HUES64 (cell line): ENCODE measurements at regions not wholly inside any gene's neighbourhood (a gene's known extent, or its start where the extent isn't known, plus 50 kb on each side); places are given as distances from the start of the nearest gene placed in this dataset.
"Not testable (repeated sequence)": the region's sequence is repeated elsewhere in the genome, so short reads cannot be mapped to it uniquely, and the experiment has no call there.

Source experiments
- H3K27ac ChIP-seq: 2 replicates; pipeline ENCODE4 v1.7.0; 2013; ENCODE audit warnings: low read depth, low read length, inconsistent platforms
- H3K27me3 ChIP-seq: 2 replicates; pipeline ENCODE4 v1.6.1; 2013; ENCODE audit warnings: mild to moderate bottlenecking, low read length; ENCODE audit not compliant: insufficient read depth
- H3K36me3 ChIP-seq: 2 replicates; pipeline ENCODE4 v1.6.1; 2013; ENCODE audit warnings: mild to moderate bottlenecking, low read length; ENCODE audit not compliant: insufficient read depth
- H3K4me1 ChIP-seq: 2 replicates; pipeline ENCODE4 v1.6.1; 2013; ENCODE audit warnings: mild to moderate bottlenecking, low read length, moderate library complexity; ENCODE audit not compliant: insufficient read depth
- H3K4me3 ChIP-seq: 2 replicates; pipeline ENCODE4 v1.5.1; 2013; ENCODE audit warnings: mild to moderate bottlenecking, low read length, moderate library complexity
- H3K9ac ChIP-seq: 2 replicates; pipeline ENCODE4 v1.6.1; 2013; ENCODE audit warnings: mild to moderate bottlenecking, low read depth, low read length
- H3K9me3 ChIP-seq: 2 replicates; pipeline ENCODE4 v1.6.1; 2013; ENCODE audit warnings: low read depth, low read length; ENCODE audit not compliant: insufficient read depth
- WGBS: fragments of 150-250, 120-280 bp; methylation state at CpG from one replicate; pipeline ENCODE4 v1.1.7; 2013; ENCODE audit warnings: missing lambda C conversion rate; 5-methylcytosine and 5-hydroxymethylcytosine counted together

DNA sequence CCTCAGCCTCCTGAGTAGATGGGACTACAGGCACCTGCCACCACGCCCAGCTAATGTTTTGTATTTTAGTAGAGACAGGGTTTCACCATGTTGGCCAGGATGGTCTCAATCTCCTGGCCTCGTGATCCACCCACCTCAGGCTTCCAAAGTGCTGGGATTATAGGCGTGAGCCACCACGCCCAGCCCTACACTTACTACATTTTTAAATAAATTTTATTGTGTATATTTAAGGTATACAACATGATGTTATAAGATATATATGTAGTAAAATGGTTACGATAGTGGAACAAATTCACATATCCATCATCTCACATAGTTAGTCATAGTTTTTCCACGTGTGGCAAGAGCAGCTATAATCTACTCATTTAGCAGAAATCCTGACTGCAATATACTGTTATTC is 189.6 kb downstream of the TMEM114 start:
- H3K36me3 ChIP-seq, H3K9me3 ChIP-seq, H3K27ac ChIP-seq, H3K4me1 ChIP-seq, H3K9ac ChIP-seq, H3K27me3 ChIP-seq, H3K4me3 ChIP-seq: not testable (repeated sequence)
- 84% methylated on average over 3 of the region's 6 CpGs for WGBS

- no peaks in the 10 kb centered on the region for H3K4me1 ChIP-seq
- H3K9ac ChIP-seq = no peak overlapping the region
- no peaks in the 10 kb centered on the region for H3K36me3 ChIP-seq
- no peak overlapping the region for H3K27ac ChIP-seq
- H3K27me3 ChIP-seq = no peaks in the 10 kb centered on the region
- H3K4me3 ChIP-seq = no peak overlapping the region
- WGBS = 87% methylated on average over 2 of the region's 2 CpGs
- no peaks in the 10 kb centered on the region for H3K9me3 ChIP-seq
Observed at GRCh38 chr16:8398548-8398947, 191.8 kb downstream of the TMEM114 start.

DNA sequence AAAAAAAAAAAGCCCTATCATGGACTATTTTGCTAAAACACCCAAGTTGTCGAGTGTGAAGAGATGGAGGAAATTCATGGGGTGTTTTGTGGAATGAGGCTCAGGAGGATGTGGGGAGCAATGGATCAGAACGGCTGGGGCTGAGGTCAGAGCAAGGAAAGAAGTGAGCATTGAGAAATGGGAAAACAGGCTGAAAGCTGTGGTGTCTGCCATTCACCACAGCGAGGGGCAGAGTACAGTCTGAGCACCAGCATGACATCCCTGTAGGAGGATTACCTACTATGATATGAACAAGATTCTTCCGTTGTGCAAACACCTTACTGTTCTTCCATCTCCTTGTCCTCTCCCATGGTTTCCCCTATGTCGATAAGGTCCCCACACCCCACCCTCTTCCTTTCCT is 193.1 kb downstream of the TMEM114 start:
- H3K36me3 ChIP-seq = no peaks in the 10 kb centered on the region
- H3K9ac ChIP-seq = no peak overlapping the region
- no peak overlapping the region for H3K4me3 ChIP-seq
- WGBS = 89% methylated on average over 5 of the region's 5 CpGs
- H3K27ac ChIP-seq = no peak overlapping the region
- no peaks in the 10 kb centered on the region for H3K4me1 ChIP-seq
- no peaks in the 10 kb centered on the region for H3K27me3 ChIP-seq
- no peaks in the 10 kb centered on the region for H3K9me3 ChIP-seq

- Histone ChIP-seq H3K36me3 (no peaks in the 10 kb centered on the region), H3K27ac (no peak overlapping the region), H3K4me1 (no peaks in the 10 kb centered on the region), H3K4me3 (no peak overlapping the region), H3K27me3 (no peaks in the 10 kb centered on the region), H3K9ac (no peak overlapping the region), H3K9me3 (no peaks in the 10 kb centered on the region)
- WGBS = 91% methylated on average over 5 of the region's 5 CpGs
Observed at GRCh38 chr16:8396463-8396862, 193.8 kb downstream of the TMEM114 start.

DNA sequence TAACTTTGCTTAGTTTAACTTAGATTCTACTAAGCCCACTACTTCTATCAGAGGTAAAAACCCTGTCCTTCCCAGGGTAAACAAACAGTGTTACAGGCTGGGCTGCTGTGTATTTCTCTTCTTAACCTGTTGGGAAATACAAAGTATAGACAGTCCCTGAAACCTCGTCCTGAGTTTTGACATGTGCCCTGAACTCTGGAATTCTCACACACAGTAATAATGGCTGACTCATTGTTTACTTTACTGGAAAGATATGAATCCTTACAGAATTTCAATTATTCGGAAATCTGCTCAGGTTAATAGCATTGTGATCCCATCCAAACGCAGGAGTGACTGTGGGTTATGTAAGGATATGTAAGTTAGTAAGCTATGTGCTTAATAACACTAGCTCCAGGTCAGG is 199.1 kb downstream of the TMEM114 start:
- Histone ChIP-seq H3K36me3 (no peaks in the 10 kb centered on the region), H3K27ac (no peak overlapping the region), H3K4me1 (no peaks in the 10 kb centered on the region), H3K4me3 (no peak overlapping the region), H3K27me3 (no peaks in the 10 kb centered on the region), H3K9me3 (no peaks in the 10 kb centered on the region), H3K9ac (no peak overlapping the region)
- 91% methylated on average over 3 of the region's 3 CpGs for WGBS

DNA sequence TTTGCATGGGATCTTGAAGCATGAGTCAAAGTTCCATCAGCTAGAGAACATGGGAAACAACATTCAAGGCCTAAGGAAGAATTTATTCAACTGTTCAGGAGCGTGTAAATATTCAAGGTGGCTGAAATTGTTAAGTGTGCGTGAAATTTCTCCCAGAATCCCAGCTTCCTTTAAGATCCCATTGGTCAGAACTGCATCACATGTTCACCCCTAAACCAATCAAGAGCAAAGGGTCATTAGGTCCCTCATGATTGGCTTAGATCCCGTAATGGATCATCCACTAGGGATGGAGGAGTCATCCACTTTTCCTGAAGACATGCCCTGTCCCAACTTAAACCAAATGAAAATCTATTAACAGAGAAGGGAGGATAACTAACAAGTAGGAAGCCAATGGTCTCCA is 201.6 kb downstream of the TMEM114 start:
- H3K27ac ChIP-seq = no peak overlapping the region
- WGBS = 93% methylated on average over 3 of the region's 3 CpGs
- no peak overlapping the region for H3K4me3 ChIP-seq
- H3K27me3 ChIP-seq = no peaks in the 10 kb centered on the region
- no peak overlapping the region for H3K9ac ChIP-seq
- H3K4me1 ChIP-seq = no peaks in the 10 kb centered on the region
- no peaks in the 10 kb centered on the region for H3K9me3 ChIP-seq
- no peaks in the 10 kb centered on the region for H3K36me3 ChIP-seq

DNA sequence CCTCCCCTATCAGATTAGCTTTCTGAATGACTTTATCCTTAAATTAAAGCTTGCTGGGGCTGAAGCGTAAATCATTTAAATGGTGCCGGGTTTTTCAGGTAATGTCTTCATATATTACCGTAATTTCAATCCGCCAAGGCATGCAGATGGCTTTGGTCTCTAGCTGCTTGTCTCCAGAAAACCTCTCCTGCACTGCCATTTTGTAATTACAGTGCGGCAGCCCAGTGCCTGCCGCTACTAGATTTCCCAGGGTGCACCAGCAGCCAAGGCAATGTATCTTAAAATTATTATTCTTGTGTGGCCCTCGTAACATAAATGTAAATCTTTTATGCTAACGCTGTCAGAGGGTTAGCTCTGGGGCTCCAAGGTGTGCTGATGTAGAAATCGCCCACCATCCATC is 208.5 kb downstream of the TMEM114 start:
- H3K4me3 ChIP-seq = no peak overlapping the region
- WGBS = 97% methylated on average over 9 of the region's 9 CpGs
- peaks cover 15% of the 10 kb centered on the region for H3K4me1 ChIP-seq
- no peak overlapping the region for H3K27ac ChIP-seq
- H3K27me3 ChIP-seq = no peaks in the 10 kb centered on the region
- H3K9ac ChIP-seq = no peak overlapping the region
- H3K9me3 ChIP-seq = no peaks in the 10 kb centered on the region
- no peaks in the 10 kb centered on the region for H3K36me3 ChIP-seq

DNA sequence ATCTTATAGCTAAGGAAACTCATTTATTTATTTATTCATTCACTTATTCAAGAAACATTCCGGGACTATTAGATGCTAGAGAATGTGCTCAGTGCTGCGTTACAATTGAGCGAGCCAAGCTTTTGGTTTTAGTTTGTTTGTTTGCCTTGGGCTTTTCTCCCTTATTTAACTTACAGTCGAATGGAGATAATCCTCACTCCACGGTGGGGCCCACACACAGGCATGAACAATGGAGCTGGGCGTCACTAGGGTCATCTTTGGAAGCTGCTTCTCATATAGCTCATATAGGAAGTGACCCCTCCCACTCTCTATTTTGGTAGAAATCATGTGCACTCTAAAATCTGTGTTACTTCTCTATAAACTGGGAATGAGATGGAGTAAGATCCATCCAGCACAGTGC is 210.0 kb downstream of the TMEM114 start:
- H3K9me3 ChIP-seq = no peaks in the 10 kb centered on the region
- no peaks in the 10 kb centered on the region for H3K36me3 ChIP-seq
- no peak overlapping the region for H3K27ac ChIP-seq
- H3K4me3 ChIP-seq = no peak overlapping the region
- no peak overlapping the region for H3K9ac ChIP-seq
- H3K4me1 ChIP-seq = peaks cover 15% of the 10 kb centered on the region
- 77% methylated on average over 6 of the region's 6 CpGs for WGBS
- H3K27me3 ChIP-seq = no peaks in the 10 kb centered on the region

GRCh38 chr16:8377864-8378263 is 212.4 kb downstream of the TMEM114 start:
- H3K36me3 ChIP-seq = no peaks in the 10 kb centered on the region
- H3K27me3 ChIP-seq = no peaks in the 10 kb centered on the region
- peaks cover 15% of the 10 kb centered on the region for H3K4me1 ChIP-seq
- 93% methylated on average over 2 of the region's 3 CpGs for WGBS
- H3K9ac ChIP-seq = no peak overlapping the region
- H3K27ac ChIP-seq = no peak overlapping the region
- no peak overlapping the region for H3K4me3 ChIP-seq
- H3K9me3 ChIP-seq = no peaks in the 10 kb centered on the region

- no peak overlapping the region for H3K27ac ChIP-seq
- H3K36me3 ChIP-seq = no peaks in the 10 kb centered on the region
- H3K4me3 ChIP-seq = no peak overlapping the region
- H3K9ac ChIP-seq = no peak overlapping the region
- H3K9me3 ChIP-seq = no peaks in the 10 kb centered on the region
- peaks cover 15% of the 10 kb centered on the region for H3K4me1 ChIP-seq
- no peaks in the 10 kb centered on the region for H3K27me3 ChIP-seq
Observed at GRCh38 chr16:8376858-8377257, 213.5 kb downstream of the TMEM114 start.

GRCh38 chr16:8376430-8376829 is 213.9 kb downstream of the TMEM114 start:
- Histone ChIP-seq H3K4me1 (peaks cover 15% of the 10 kb centered on the region), H3K27me3 (no peaks in the 10 kb centered on the region), H3K9me3 (no peaks in the 10 kb centered on the region), H3K9ac (no peak overlapping the region), H3K27ac (no peak overlapping the region), H3K36me3 (no peaks in the 10 kb centered on the region), H3K4me3 (no peak overlapping the region)
- 100% methylated on average over 2 of the region's 2 CpGs for WGBS

- Histone ChIP-seq H3K27ac (no peak overlapping the region), H3K4me1 (peaks cover 19% of the 10 kb centered on the region), H3K9ac (no peak overlapping the region), H3K9me3 (no peaks in the 10 kb centered on the region), H3K36me3 (no peaks in the 10 kb centered on the region), H3K4me3 (no peak overlapping the region), H3K27me3 (no peaks in the 10 kb centered on the region)
- 100% methylated on average over 1 of the region's 1 CpG for WGBS
Observed at GRCh38 chr16:8375232-8375587, 215.1 kb downstream of the TMEM114 start.
